K562 (cell line): ENCODE measurements at regions not wholly inside any gene's neighbourhood (a gene's known extent, or its start where the extent isn't known, plus 50 kb on each side); places are given as distances from the start of the nearest gene placed in this dataset.

Experiments
- ATAC-seq: fragments of 200-7000 bp; cut with Tn5 transposase; 3 replicates; pipeline ENCODE4 v1.9.1; 2020; ENCODE audit warnings: moderate library complexity
- BruUV-seq: library from RNA; stranded (reverse); fragments of 400-500 nt; replicated peaks from 2 replicates; lab custom pipeline; 2021; lab: Mats Ljungman, UMichigan
- CTCF ChIA-PET: fragments of 300-600 bp; formaldehyde crosslinking; extraction: SDS; loops from one replicate; lab custom pipeline; 2021; ENCODE audit warnings: low intra/inter-chr PET ratio; lab: Yijun Ruan, JAX
- POLR2A ChIA-PET: fragments of 300-600, 350-650 bp; sonication (Branson Sonifier 250); formaldehyde crosslinking; extraction: SDS; loops from one replicate; lab custom pipeline; 2021; ENCODE audit warnings: antibody characterized with exemption, inconsistent platforms; lab: Yijun Ruan, JAX
- DNase-seq, 4 experiments: peaks; one replicate each; pipeline versions ENCODE4 v3.0.0 to v3.0.0-alpha.2; 2011 to 2018; ENCODE audit warnings: low spot score in 3 of 4, mixed read lengths in 3 of 4; ENCODE audit errors: extremely low read depth in 1 of 4
- FAIRE-seq: peaks from 2 replicates; lab custom pipeline; 2011; peaks lifted over from hg19 to GRCh38; lab: Jason Lieb, UNC
- H2AFZ ChIP-seq: 2 replicates; pipeline ENCODE4 v1.6.0; 2011; ENCODE audit warnings: low read depth, low read length, control low read depth, inconsistent platforms
- H3K27ac ChIP-seq: fragments of 200-600 bp; 3 replicates; pipeline ENCODE4 v1.8.0; 2011; ENCODE audit warnings: low read depth, mild to moderate bottlenecking, control low read depth, inconsistent platforms, low read length, moderate library complexity, mixed read lengths; ENCODE audit errors: extremely low read depth
- H3K27me3 ChIP-seq, 2 experiments: fragments of 300-600 bp in 1 of 2; 2 replicates in 1 of 2; 3 replicates in 1 of 2; pipeline versions ENCODE4 v1.6.0 to v1.8.0; 2011; ENCODE audit warnings: inconsistent platforms in 2 of 2, low read length in 2 of 2, mild to moderate bottlenecking in 1 of 2, mixed read lengths in 1 of 2, moderate library complexity in 1 of 2; ENCODE audit not compliant: control insufficient read depth in 2 of 2, insufficient read depth in 2 of 2
- H3K36me3 ChIP-seq: fragments of 300-600 bp; 3 replicates; pipeline ENCODE4 v1.8.0; 2011; ENCODE audit warnings: mild to moderate bottlenecking, low read length, inconsistent platforms; ENCODE audit not compliant: control insufficient read depth, insufficient read depth
- H3K4me1 ChIP-seq, 2 experiments: fragments of 200-600 bp in 1 of 2; replicated peaks in 1 of 2; 2 replicates in 1 of 2; 3 replicates in 1 of 2; pipeline versions ENCODE4 v1.5.1 to v1.8.0; 2011; ENCODE audit warnings: inconsistent platforms in 2 of 2, low read length in 2 of 2, mild to moderate bottlenecking in 1 of 2, mixed read lengths in 1 of 2, moderate library complexity in 1 of 2; ENCODE audit not compliant: control insufficient read depth in 2 of 2, insufficient read depth in 2 of 2
- H3K4me2 ChIP-seq: 2 replicates; pipeline ENCODE4 v1.6.1; 2011; ENCODE audit warnings: low read length, control low read depth, inconsistent platforms, mixed read lengths; ENCODE audit not compliant: insufficient read depth
- H3K4me3 ChIP-seq: fragments of 200-600 bp; sonication (generic), shearing (Covaris generic); 2 replicates; pipeline ENCODE4 v1.5.1; 2016; ENCODE audit warnings: control low read depth, inconsistent platforms
- H3K79me2 ChIP-seq: fragments of 200-600 bp; 3 replicates; pipeline ENCODE4 v1.8.0; 2011; ENCODE audit warnings: low read length, inconsistent platforms; ENCODE audit not compliant: control insufficient read depth, insufficient read depth
- H3K9ac ChIP-seq, 2 experiments: 2 replicates each; pipeline versions ENCODE4 v1.6.0 to v1.6.1; 2011; ENCODE audit warnings: low read depth in 2 of 2, low read length in 2 of 2, control low read depth in 1 of 2, inconsistent platforms in 1 of 2, mild to moderate bottlenecking in 1 of 2, mixed read lengths in 1 of 2; ENCODE audit not compliant: insufficient read depth in 1 of 2
- H3K9me1 ChIP-seq: one replicate; pipeline ENCODE4 v1.6.0; 2011; ENCODE audit warnings: inconsistent platforms, mild to moderate bottlenecking, low read length, moderate library complexity; ENCODE audit not compliant: control insufficient read depth, insufficient read depth
- H3K9me3 ChIP-seq: replicated peaks from 2 replicates; pipeline ENCODE4 v1.5.1; 2011; ENCODE audit warnings: low read depth, low read length, inconsistent platforms; ENCODE audit not compliant: control insufficient read depth, insufficient read depth
- H4K20me1 ChIP-seq: replicated peaks from 2 replicates; pipeline ENCODE4 v1.6.1; 2011; ENCODE audit warnings: low read length, inconsistent platforms, mixed read lengths; ENCODE audit not compliant: control insufficient read depth, insufficient read depth
- ADNP ChIP-seq: fragments of 200-800 bp; sonication (Bioruptor generic); IDR thresholded peaks from 2 replicates; pipeline ENCODE4 v1.6.1; 2016; ENCODE audit warnings: missing genetic modification characterization, missing compliant biosample characterization
- BCOR ChIP-seq: fragments of 450-650 bp; IDR thresholded peaks from 2 replicates; pipeline ENCODE4 v1.6.1; 2016
- BRD9 ChIP-seq: fragments of 450-650 bp; IDR thresholded peaks from 2 replicates; pipeline ENCODE4 v1.6.1; 2018; ENCODE audit warnings: low read depth; ENCODE audit not compliant: partially characterized antibody
- CHCHD3 ChIP-seq: fragments of 250-450 bp; sonication (Bioruptor Pico); IDR thresholded peaks from 2 replicates; pipeline ENCODE4 v2.1.2; 2022; ENCODE audit warnings: mild to moderate bottlenecking
- GABPA ChIP-seq: fragments of 200-800 bp; sonication (Bioruptor generic); conservative IDR thresholded peaks from 2 replicates; pipeline ENCODE4 v1.6.1; 2016; ENCODE audit warnings: low read depth, missing genetic modification characterization, missing compliant biosample characterization
- RAD21 ChIP-seq, 2 experiments: fragments of 250-450 bp in 1 of 2; fragments of 450-650 bp in 1 of 2; sonication (Bioruptor Pico) in 1 of 2; formaldehyde crosslinking in 1 of 2; IDR thresholded peaks in 1 of 2; conservative IDR thresholded peaks in 1 of 2; 2 replicates each; pipeline versions ENCODE4 v1.4.0 to v1.8.0; 2020 to 2022; ENCODE audit warnings: mild to moderate bottlenecking in 2 of 2, moderate library complexity in 1 of 2
- SMARCE1 ChIP-seq: fragments of 450-650 bp; IDR thresholded peaks from 2 replicates; pipeline ENCODE4 v1.7.1; 2016; ENCODE audit warnings: mild to moderate bottlenecking
- TRIM28 ChIP-seq: fragments of 450-650 bp; IDR thresholded peaks from 2 replicates; pipeline ENCODE4 v1.6.1; 2017
- ZFP1 ChIP-seq: fragments of 450-650 bp; formaldehyde crosslinking; IDR thresholded peaks from 2 replicates; pipeline ENCODE4 v1.4.0; 2020; ENCODE audit warnings: mild to moderate bottlenecking, mixed read lengths
- ZKSCAN8 ChIP-seq: fragments of 200-800 bp; sonication (Bioruptor generic); IDR thresholded peaks from 2 replicates; pipeline ENCODE4 v1.6.1; 2016; ENCODE audit warnings: missing genetic modification characterization, missing compliant biosample characterization
- ZNF133 ChIP-seq: fragments of 250-450 bp; sonication (Bioruptor Pico); IDR thresholded peaks from 2 replicates; pipeline ENCODE4 v1.4.0; 2020; ENCODE audit warnings: mild to moderate bottlenecking
- ZNF175 ChIP-seq: fragments of 200-800 bp; sonication (Bioruptor generic); IDR thresholded peaks from 2 replicates; pipeline ENCODE4 v1.6.1; 2016; ENCODE audit warnings: low read depth, mild to moderate bottlenecking, missing genetic modification characterization, missing compliant biosample characterization
- ZNF232 ChIP-seq: sonication (generic); formaldehyde crosslinking; IDR thresholded peaks from 2 replicates; pipeline ENCODE4 v1.8.0; 2022; ENCODE audit warnings: mild to moderate bottlenecking, missing genetic modification reagents
- ZNF24 ChIP-seq: fragments of 450-650 bp; IDR thresholded peaks from 2 replicates; pipeline ENCODE4 v1.6.1; 2016
- ZNF324 ChIP-seq: fragments of 250-450 bp; sonication (Bioruptor Pico); IDR thresholded peaks from 2 replicates; pipeline ENCODE4 v1.4.0; 2020; ENCODE audit warnings: mild to moderate bottlenecking
- WGBS: fragments of 100-300 bp; shearing (Covaris generic); methylation state at CpG from one replicate; pipeline ENCODE4 v1.1.6; 2016; ENCODE audit warnings: low coverage, mixed read lengths; ENCODE audit not compliant: insufficient coverage; ENCODE audit errors: missing lambda C conversion rate; 5-methylcytosine and 5-hydroxymethylcytosine counted together
- in situ Hi-C: fragments of 300-500 bp; cut with MboI; formaldehyde crosslinking; loops from 4 replicates; pipeline ENCODE4 v1.15.0; 2018; ENCODE audit warnings: inconsistent platforms, mixed read lengths
- intact Hi-C: fragments of 100-400 bp; cut with micrococcal nuclease; formaldehyde crosslinking; loops from 2 replicates; pipeline ENCODE4 v1.14.2; 2022
- TF ChIP-seq, protein P1 (sequence below): fragments of 450-650 bp; IDR thresholded peaks from 2 replicates; pipeline ENCODE4 v1.7.1; 2018; ENCODE audit warnings: mild to moderate bottlenecking, low read depth; ENCODE audit not compliant: partially characterized antibody
- TF ChIP-seq, protein P2 (sequence below): fragments of 250-450 bp; sonication (Bioruptor Pico); IDR thresholded peaks from 2 replicates; pipeline ENCODE4 v1.8.0; 2021; ENCODE audit warnings: moderate library complexity, mild to moderate bottlenecking, inconsistent platforms

GRCh38 chr13:63291701-63292100 is 1876.1 kb upstream of the PCDH20 start:
- no peak overlapping the region for H3K4me2 ChIP-seq
- BruUV-seq = no TSS peak
- POLR2A ChIA-PET = no interaction called here
- no peak for TF ChIP-seq ADNP (tag)
- TF ChIP-seq CHCHD3 = no peak
- TF ChIP-seq, protein P1, sequence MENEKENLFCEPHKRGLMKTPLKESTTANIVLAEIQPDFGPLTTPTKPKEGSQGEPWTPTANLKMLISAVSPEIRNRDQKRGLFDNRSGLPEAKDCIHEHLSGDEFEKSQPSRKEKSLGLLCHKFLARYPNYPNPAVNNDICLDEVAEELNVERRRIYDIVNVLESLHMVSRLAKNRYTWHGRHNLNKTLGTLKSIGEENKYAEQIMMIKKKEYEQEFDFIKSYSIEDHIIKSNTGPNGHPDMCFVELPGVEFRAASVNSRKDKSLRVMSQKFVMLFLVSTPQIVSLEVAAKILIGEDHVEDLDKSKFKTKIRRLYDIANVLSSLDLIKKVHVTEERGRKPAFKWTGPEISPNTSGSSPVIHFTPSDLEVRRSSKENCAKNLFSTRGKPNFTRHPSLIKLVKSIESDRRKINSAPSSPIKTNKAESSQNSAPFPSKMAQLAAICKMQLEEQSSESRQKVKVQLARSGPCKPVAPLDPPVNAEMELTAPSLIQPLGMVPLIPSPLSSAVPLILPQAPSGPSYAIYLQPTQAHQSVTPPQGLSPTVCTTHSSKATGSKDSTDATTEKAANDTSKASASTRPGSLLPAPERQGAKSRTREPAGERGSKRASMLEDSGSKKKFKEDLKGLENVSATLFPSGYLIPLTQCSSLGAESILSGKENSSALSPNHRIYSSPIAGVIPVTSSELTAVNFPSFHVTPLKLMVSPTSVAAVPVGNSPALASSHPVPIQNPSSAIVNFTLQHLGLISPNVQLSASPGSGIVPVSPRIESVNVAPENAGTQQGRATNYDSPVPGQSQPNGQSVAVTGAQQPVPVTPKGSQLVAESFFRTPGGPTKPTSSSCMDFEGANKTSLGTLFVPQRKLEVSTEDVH = no peak
- no peak for TF ChIP-seq RAD21 (CRISPR knock-in tag; conservative IDR thresholded peaks at IDR 0.05 in 1 of 2, IDR thresholded peaks at IDR 0.05 in 1 of 2)
- TF ChIP-seq GABPA (tag) = no peak
- no peak for TF ChIP-seq ZNF133 (CRISPR knock-in tag)
- no peak for TF ChIP-seq ZNF24
- no peak for TF ChIP-seq BCOR
- no peak for TF ChIP-seq ZNF175 (CRISPR knock-in tag)
- TF ChIP-seq BRD9 = no peak
- TF ChIP-seq ZNF232 = no peak
- no peak for TF ChIP-seq ZFP1
- TF ChIP-seq, protein P2, sequence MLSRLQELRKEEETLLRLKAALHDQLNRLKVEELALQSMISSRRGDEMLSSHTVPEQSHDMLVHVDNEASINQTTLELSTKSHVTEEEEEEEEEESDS (CRISPR knock-in tag) = no peak
- TF ChIP-seq ZNF324 (CRISPR knock-in tag) = no peak
- no peak for TF ChIP-seq TRIM28
- no peak for TF ChIP-seq ZKSCAN8 (CRISPR knock-in tag)
- no peak for TF ChIP-seq SMARCE1
- H4K20me1 ChIP-seq = no peaks in the 10 kb centered on the region
- H3K27ac ChIP-seq = no peak overlapping the region
- DNase-seq = no peak
- no peak for ATAC-seq
- in situ Hi-C loops (no loop called here), intact Hi-C loops (no loop called here)
- no peaks in the 10 kb centered on the region for H3K79me2 ChIP-seq
- WGBS = 1% methylated on average over 5 of the region's 5 CpGs
- no peaks in the 10 kb centered on the region for H3K4me1 ChIP-seq
- no peak for FAIRE-seq
- no peaks in the 10 kb centered on the region for H3K9me1 ChIP-seq
- no peaks in the 10 kb centered on the region for H3K27me3 ChIP-seq
- H3K36me3 ChIP-seq = no peaks in the 10 kb centered on the region
- H2AFZ ChIP-seq = no peak overlapping the region
- H3K9ac ChIP-seq = no peak overlapping the region
- CTCF ChIA-PET = no interaction called here
- H3K4me3 ChIP-seq = no peak overlapping the region
- no peaks in the 10 kb centered on the region for H3K9me3 ChIP-seq
